ENCODE measurements at regions not wholly inside any gene's neighbourhood (a gene's known extent, or its start where the extent isn't known, plus 50 kb on each side); places are given as distances from the start of the nearest gene placed in this dataset.

GRCh38 chr15:37880009-37880834 is 54.2 kb upstream of the TMCO5A start:
- no peak for FAIRE-seq

- no peak for FAIRE-seq
Observed at GRCh38 chr15:37880835-37881153, 53.6 kb upstream of the TMCO5A start.

GRCh38 chr15:37881237-37882013 is 53.0 kb upstream of the TMCO5A start:
- FAIRE-seq: no peak

- FAIRE-seq: no peak
Observed at GRCh38 chr15:37882640-37883039, 51.8 kb upstream of the TMCO5A start.

Data from colon (tissue), 2 donors.